D341Med (cell line): ENCODE measurements at regions not wholly inside any gene's neighbourhood (a gene's known extent, or its start where the extent isn't known, plus 50 kb on each side); places are given as distances from the start of the nearest gene placed in this dataset.

Experiments
- DNase-seq: peaks from one replicate; pipeline ENCODE4 v3.0.0; 2012; ENCODE audit warnings: low spot score

DNA sequence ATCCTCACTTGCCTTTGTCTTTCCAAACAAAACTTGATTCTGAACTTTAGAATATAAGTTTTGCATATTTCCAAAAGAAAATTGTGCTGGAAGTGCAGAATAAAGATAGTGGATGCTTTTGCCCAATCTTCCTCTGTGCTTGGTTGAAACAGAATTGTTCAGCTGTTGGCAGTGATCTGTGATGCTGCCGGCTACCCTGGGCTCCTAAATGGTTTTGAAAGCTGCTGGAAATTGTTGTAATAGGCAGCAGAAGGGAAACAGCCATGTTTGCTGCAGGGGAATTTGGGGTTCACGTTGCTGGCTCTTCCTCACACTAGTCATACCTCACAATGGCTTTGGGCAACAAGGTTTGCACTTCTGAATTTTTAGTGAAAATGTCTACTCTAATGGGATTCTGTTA, 398.0 kb downstream of the RAPGEF2 start:
- DNase-seq = no peak

DNA sequence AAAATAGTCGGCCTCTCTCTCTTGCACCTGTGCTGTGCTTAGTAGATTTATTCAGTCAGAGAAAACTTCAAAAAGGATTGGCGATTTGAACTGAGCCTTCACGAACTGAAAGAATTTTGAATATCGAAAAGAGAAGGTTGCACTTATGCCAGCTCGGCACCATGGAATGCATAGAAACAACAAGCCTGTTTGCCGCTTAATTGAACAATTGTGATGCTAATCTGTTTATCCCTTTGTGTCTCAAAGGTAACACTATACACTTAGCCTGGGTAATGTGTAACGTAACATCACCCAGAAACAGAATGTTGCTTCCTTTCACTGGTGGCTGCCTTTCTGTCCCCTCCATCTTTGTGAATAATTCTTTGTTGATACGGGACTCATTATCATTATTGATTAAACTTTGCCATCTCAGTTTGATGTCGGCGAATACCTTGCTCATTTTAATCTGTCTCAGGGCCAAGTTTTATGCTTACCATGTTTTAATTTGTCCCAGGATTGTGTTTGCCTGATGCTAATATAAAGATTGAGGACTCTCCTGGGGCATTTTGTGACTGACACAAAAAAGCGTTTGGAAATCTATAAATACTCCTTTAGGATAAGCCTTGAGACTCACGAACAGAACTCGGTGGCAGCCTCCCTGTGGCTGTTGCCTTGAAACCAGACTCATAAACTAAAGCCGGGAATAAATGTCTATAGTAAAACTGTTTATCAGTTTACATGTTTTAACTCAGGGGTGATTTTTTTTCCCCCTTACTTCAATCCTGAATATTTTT, 400.5 kb downstream of the RAPGEF2 start:
- DNase-seq = no peak

DNA sequence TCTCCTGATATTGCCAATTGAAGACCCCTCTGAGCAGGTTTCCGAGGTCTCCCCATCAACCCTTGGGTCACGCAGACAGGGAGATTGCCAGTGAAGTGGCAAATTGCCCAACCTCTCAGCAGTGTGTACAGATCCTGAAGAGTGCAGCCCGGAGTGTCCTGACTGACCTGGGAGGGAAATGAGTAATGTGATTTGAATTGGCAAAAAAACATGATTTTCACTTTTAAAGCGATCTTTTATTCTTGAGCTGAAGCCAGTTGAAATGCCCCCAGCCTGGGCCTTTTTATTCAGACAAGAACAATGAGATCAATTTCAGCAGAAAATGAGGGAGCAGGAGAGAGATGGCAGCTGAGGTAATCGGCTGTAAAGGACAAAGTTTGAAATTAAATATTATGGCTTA, 401.8 kb downstream of the RAPGEF2 start:
- DNase-seq = no peak

DNA sequence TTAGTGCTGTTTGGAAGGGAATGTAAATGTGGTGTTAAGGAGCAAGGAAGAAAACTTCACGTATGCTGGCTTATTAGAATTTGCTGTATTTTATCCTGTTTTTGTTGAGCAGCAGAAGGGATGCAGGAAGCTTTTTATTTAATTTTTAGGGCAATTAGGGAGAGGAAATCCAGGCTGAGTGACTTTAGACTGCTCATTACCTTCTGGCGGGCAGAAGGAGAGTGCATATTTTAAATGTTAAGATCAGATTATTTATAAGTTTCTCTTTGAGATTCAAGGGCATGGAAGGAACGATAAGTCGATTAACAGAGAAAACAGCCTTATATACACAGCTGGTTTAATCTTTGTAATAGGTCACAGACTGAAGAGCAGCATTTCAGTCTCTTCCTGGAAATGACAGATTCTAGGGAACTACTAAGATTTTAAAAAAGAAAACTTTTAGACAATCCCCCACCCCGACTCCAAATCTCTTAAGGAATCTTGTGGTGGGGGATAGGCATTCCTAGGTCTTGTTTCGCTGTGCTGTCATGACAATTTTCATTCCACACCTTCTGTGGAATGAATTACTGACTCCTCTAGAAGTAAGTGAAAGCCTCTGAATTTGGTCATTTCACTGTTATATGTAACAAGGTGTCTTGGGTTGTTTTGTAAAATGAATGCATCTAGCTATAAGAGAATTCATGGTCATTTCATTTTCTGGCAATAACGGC, 402.5 kb downstream of the RAPGEF2 start:
- DNase-seq = no peak

DNA sequence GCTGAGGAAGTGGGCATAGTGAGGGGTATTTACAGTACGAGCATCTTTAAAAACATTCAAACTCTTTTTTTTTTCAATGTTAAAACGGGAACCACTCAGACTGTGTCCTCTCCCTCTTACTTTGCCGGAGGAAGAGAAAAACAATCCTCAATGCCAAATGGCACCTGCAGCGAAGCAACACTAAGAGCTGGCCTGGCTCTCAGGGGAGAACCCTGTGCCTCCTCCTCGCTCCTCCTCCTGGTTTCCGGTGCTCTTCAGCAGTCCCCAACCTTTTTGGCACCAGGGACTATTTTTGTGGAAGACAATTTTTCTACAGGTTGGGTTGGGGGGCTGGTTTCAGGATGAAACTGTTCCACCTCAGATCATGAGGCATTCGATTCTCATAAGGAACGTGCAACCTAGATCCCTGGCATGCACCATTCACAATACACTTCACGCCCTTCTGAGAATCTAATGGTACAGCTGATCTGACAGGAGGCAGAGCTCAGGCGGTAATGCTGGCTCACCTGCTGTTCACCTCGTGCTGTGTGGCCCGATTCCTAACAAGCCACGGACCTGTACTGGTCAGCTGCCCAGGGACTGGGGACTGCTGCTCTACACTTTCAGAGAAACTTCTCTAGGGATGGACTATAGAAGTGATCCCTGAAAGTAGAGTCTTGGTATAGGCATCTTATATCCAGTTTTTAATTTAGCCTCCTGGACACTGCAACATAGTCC, 404.1 kb downstream of the RAPGEF2 start:
- no peak for DNase-seq

DNA sequence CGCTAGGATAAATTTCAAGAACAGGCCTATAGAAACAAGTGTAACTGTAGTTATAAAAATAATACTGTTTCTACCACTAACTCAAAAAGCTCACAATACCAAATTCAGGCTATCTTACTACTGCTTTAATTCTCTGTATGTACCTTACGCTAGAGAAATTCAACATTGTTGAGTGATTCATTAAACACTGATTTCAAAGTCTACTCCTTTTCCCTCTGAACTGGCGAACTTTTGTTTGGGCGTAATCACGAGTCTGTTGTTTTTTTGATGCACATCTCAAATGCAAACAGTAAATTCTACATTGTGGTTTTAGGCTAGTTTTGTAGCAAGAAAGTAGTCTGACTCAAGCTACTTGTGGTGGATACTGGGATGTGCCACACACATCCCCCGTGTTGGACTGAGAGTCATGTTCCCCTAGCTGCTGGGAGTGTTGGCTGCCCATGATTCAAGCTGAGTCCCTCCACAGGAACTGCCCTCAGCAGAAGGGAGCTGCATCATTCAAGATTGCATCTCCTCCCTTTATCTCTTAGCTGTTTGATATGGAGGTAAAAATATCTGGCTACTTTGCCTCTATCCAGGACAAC, 406.1 kb downstream of the RAPGEF2 start:
- no peak for DNase-seq

DNA sequence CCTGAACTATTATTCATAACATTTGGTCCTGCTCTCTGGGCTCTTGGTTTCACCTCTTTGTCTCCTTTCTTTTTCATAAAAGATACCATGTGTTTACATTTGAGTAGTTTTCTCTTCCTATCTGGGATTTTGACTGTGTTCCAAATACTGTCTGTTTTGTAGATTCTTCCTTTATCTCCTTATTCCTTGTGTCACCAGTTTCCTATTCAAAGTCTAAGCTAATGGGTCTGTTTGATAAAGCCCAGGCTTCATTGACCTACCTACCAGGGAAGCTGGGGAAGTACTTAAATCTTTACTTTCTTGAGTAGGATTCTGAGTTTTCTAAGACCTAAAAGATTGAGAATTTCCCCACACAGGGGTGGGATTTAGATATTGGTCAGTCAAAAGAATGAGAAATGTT, 409.5 kb downstream of the RAPGEF2 start:
- no peak for DNase-seq

DNA sequence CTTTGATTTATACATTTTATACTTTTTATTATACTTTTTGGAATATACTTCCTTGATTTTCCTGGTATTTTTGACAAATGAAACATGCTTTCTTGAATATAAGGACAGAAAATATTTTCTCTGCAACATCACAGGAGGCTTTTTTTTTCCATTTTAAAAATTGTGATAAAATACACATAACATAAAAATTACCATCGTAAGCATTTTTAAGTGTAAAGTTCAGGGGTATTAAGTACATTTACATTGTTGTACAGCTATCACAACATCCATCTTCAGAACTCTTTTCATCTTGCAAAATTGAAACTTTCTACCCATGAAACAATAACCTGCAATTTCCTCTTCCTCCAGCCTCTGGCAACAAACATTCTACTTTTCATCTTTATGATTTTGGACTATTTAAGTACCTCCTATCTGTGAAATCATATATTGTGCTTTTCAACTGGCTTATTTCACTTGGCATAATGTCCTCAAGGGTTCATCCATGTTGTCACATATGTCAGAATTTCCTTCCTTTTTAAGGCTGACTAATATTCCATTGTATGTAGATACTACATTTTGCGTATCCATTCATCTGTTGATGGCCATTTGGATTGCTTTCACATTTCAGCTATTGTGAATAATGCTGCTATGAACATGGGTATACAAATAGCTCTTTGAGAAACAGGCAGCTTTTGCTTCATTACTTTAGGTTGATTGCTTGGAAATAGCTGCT, 412.6 kb downstream of the RAPGEF2 start:
- DNase-seq = no peak

DNA sequence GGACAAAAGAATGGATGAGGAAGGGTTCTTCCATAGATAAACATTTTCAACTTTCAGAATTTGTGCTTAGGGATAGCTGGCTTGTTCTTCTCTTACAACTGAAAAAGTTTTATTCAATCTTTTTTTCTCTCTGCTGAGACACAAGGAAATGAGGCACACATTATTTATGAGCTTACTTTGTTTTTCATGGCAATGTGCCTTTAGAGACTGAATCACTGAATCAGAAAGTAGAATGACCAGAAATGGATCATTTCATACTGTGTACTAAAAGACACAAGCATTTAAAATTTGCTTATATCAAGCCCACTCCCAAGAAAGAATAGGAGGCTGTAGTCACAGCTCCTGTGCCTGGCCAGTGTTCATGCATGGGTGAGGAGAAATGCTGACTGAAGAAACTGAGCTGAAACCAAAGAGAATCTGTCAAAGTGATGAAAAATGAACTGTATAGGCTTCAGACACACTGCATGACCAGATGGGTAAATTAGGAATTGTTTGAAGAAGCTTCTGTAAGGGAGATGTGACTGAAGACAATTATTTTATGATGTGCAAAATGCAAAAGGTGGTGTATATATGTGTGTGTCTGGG, 413.8 kb downstream of the RAPGEF2 start:
- no peak for DNase-seq

DNA sequence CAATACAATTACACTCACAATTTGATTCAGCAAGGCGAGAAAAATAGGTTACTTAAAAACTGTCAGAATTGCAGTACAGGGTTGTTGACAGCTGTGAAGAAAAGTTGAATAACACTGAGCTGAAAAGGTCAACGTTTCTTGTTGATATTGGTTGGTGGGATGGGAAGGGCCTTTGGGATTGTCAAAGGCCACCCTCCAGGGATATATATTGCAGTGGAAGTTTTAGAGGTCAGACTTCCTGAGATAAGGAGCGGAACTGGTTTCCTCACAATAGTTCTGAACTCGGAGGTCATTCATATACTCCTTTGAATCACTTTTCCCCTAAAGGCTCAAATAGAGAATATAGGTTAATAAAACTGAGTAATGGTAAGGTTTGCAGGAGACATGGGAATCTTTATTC, 417.2 kb downstream of the RAPGEF2 start:
- no peak for DNase-seq

DNA sequence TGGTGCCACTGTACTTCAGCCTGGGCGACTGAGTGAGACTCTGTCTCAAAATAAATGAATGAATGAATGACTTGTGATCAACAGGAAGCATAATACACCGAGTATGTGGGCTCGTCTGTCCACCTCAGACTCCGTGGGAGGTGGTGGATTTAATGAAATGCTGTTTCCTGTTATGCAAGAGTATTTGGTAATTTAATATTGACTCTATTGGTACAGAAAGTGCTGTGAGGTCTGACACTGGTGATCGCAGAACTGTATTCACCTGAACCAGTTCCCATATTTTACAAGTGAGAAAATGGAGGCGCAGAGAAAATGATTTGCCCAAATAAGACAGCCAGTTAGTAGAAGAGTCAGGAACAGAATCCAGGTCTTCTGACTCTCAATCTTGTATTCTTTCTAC, 423.3 kb downstream of the RAPGEF2 start:
- DNase-seq = no peak

DNA sequence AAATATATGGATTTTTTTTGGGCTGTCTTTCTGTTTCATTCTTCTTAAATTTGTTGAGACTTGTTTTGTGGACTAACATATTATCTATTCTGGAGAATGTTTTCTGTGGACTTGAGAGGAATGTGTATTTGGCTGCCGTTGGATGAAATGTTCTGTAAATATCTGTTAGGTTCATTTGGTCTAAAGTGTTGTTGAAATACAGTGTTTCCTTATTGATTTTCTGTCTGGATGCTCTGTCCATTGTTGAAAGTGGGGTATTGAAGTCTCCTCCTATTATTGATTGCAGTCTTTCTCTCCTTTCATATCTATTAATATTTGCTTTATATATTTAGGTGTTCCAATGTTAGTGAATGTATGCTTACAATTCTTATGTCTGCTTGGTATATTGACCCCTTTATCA, 431.8 kb downstream of the RAPGEF2 start:
- DNase-seq = no peak

DNA sequence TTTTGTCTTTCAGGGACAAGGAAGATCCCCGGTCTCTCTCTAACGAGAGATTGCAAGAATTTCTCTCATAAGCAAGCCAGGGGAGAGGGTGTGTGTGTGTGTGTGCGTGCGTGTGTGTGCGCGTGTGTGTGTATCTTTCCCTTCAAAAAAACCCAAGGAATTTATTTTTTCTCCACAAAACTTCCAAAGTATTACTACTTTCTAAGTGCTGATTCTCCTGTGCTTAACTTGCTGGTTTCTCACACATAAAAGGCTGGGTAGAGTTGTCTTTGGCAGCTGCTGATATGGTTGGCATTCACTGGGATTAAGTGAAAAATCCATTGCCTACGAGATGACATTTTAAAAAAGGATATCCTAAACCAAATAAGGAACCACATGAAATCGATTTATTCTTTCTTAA, 435.7 kb downstream of the RAPGEF2 start:
- DNase-seq = no peak

DNA sequence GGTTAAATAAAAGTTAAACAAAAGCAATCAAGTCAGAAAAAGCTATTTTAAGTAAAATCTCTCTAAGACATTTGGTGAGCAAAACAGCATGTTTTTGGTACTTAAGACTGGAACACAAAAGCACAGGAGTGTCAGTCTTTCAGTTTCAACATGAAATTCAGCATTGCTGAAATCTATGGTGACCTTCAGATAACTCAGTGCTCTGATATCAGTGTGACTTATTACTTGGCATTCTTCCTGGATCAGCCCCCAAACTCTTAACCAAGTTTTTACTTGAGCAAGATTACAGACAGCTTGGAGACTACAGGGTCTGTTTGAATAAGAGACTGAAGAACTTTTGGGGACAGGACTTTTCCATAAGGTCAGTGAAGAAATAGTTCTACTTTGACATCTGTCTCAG, 437.2 kb downstream of the RAPGEF2 start:
- DNase-seq = no peak

DNA sequence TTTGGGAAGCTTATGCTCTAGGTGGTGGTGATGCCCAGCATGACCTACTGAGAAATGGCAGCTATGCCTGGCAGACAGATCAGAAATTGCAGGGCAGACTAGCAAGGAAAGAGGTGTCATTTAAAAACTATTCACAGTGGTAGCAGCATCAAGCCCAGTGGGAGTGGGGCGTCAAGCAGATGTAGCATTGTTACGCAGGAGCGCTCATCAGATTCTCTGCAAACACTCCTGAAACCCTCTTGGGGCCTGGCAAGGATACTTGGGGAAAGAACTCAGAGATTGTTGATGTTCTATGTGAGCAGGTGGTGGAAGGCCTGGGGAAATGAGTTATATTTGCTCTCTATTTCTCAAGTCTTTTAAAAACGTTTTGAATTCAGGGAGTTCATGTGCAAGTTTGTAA, 437.6 kb downstream of the RAPGEF2 start:
- no peak for DNase-seq

DNA sequence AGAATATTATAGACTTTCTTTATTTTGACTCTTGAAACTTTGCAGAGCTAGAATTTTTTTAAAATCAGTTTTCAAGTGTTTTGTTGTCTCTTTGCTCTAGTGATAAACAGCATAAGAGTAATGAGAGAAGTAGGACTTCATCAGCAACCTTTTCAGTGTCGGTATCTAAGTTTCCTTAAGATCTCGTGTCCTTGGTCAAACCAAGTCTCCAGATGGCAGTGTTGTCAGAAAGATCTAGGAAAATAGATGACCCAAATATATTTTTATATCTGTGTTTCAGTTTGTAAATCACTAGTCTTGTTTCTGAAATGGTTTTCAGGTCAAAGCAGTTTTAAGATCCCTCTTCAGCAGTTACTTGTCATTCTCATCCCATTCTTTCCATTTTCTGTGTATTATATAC, 438.3 kb downstream of the RAPGEF2 start:
- no peak for DNase-seq

DNA sequence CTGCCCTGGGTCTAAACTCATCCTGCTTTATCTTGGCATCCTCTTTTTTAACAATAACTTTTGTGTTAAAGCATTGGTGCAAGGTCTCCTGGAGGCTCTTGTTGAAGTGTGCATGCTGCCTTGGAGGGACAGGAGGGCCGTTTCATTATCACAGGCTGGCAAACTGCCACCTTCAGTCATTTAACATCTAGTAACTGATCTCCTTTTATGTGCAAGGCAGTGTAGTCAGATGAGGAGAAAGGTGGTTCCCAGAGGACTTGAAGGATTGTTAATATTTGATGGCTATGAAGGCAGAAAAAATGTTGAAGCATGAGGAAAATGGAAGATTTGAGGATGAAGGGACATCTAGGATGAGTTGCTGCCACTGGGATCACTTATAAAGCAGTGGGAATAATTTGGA, 439.4 kb downstream of the RAPGEF2 start:
- DNase-seq = no peak

DNA sequence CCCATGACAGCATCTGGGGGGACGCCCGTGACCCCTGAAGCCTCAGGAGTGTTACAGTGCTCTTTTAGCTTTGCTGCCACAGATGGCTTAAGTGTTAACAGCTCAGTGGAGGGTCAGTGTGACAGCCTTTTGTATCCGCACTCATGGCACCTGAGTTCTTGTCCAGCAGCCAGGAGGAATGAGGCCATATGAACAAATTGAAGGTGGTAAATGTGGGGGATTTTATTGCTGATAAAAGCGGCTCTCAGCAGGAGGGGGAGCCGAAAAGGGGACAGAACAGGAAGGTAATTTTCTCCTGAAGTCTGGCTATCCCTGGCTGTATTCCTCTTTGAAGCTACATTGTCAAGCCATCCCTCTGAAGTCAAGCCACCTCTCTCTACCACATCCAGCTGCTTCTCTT, 441.0 kb downstream of the RAPGEF2 start:
- no peak for DNase-seq

DNA sequence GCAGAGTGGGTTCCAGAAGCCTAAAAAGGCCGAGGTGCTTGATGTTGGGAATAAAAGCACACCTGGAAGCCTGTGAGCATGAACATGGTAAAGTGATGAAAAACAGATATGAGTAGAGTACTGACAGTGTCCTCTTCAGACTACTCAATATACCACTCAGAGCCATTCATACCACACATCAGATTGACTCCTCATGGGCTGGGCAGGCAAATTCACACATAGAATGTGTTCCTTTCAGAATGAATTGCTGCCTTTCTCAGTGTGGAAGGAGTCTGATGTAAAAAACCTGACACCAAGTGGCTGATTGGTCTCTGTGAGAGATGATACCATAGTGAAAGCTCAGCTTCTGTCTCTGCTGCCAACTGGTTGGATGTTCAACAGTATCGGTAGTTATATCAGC, 442.7 kb downstream of the RAPGEF2 start:
- no peak for DNase-seq

DNA sequence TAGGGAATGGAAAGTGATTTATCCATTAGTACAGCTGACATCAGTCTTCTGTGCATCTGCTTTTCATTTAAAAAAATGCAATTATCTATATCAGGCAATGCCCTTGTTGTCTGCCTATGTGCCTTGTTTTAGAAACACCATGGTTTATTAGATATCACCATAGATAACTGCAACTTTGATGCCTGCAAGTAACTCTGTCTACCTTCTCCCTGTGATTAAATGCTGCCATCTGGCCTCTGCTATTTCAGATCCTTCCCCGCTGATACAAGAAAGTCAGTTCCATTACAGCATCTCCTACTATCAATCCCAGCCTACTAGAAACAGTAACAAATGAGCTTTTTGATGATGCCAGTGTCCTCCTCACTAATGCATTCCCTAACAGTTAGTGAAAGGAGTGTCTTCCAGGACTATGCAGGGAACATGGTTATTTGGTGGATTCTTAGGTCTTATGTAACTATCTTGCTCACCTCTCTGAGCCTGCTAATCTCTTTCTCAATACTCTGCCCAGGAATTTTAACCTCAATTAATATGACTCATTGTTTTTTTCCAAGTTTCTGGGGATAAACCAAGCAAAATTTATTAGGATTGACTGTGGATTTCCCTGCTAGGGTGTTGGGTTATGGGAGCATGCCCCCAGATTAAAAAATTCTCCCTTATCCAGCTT, 444.9 kb downstream of the RAPGEF2 start:
- DNase-seq = no peak

DNA sequence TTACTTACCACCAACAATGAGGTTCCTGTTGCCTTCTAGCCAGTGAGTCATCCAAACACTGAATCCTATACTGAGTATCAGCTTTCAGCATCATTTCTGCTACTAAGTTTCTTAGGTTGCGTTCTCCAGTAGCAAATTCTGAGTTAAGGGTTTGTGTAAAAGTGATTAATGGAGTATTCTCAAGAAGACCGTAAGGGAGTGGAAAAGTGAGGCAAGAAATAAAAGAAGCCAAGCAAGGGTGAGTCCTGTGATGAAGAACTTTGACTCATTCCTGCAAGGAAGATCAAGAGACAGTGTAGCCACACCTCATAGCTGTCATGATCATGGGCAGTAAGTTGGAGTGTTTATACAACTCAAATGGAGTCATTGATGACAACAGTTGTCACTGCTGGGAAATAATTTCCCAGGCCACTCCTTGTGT, 446.2 kb downstream of the RAPGEF2 start:
- no peak for DNase-seq
